AG04450 (cell line): ENCODE measurements at regions not wholly inside any gene's neighbourhood (a gene's known extent, or its start where the extent isn't known, plus 50 kb on each side); places are given as distances from the start of the nearest gene placed in this dataset.
"Not testable (repeated sequence)": the region's sequence is repeated elsewhere in the genome, so short reads cannot be mapped to it uniquely, and the experiment has no call there.

ENCODE experiments used
- CTCF ChIA-PET: fragments of 300-600, 350-600 bp; formaldehyde crosslinking; extraction: SDS; loops from one replicate; lab custom pipeline; 2022; ENCODE audit warnings: antibody characterized with exemption, inconsistent platforms; lab: Charles Lee
- POLR2A ChIA-PET: fragments of 350-600 bp; formaldehyde crosslinking; extraction: SDS; loops from one replicate; lab custom pipeline; 2021; ENCODE audit warnings: antibody characterized with exemption, inconsistent platforms; lab: Yijun Ruan, JAX
- DNase-seq: peaks from one replicate; pipeline ENCODE4 v3.0.0-alpha.2; 2011; ENCODE audit warnings: low read depth, low spot score
- H3K27ac ChIP-seq: one replicate; pipeline ENCODE4 v1.5.1; 2012; ENCODE audit warnings: low read depth, low read length, control low read depth
- H3K27me3 ChIP-seq: one replicate; pipeline ENCODE4 v1.6.0; 2012; ENCODE audit warnings: low read length; ENCODE audit not compliant: control insufficient read depth, insufficient read depth
- H3K4me3 ChIP-seq: 2 replicates; pipeline ENCODE4 v1.5.1; 2011; ENCODE audit warnings: mild to moderate bottlenecking, low read depth, low read length, control low read depth
- H3K9me3 ChIP-seq: 2 replicates; pipeline ENCODE4 v1.5.1; 2012; ENCODE audit warnings: low read length; ENCODE audit not compliant: control insufficient read depth, insufficient read depth
- TF ChIP-seq, protein P1 (sequence below): IDR thresholded peaks from 2 replicates; pipeline ENCODE4 v1.5.1; 2011; ENCODE audit warnings: low read depth, low read length, control low read depth, inconsistent platforms

DNA sequence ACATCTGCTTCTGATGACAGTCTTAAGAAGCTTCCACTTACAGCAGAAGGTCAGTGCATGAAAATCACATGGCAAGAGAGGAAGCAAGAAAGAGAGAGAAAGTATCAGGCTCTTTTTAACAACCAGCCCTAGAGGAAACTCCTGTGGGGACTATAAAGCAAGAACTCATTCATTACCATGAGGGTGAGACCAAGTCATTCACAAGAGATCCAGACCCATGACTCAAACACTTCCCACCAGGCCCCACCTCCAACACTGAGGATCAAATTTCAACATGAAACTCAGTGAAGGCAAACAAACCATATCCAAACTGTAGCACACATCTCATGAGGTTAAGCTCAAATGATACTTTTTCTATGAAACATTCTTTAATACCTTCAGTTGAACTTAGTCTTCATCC, 643.2 kb upstream of the SYNCRIP start:
- TF ChIP-seq, protein P1, sequence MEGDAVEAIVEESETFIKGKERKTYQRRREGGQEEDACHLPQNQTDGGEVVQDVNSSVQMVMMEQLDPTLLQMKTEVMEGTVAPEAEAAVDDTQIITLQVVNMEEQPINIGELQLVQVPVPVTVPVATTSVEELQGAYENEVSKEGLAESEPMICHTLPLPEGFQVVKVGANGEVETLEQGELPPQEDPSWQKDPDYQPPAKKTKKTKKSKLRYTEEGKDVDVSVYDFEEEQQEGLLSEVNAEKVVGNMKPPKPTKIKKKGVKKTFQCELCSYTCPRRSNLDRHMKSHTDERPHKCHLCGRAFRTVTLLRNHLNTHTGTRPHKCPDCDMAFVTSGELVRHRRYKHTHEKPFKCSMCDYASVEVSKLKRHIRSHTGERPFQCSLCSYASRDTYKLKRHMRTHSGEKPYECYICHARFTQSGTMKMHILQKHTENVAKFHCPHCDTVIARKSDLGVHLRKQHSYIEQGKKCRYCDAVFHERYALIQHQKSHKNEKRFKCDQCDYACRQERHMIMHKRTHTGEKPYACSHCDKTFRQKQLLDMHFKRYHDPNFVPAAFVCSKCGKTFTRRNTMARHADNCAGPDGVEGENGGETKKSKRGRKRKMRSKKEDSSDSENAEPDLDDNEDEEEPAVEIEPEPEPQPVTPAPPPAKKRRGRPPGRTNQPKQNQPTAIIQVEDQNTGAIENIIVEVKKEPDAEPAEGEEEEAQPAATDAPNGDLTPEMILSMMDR: no peak
- H3K9me3 ChIP-seq: peaks cover 21% of the 10 kb centered on the region
- H3K27me3 ChIP-seq: no peaks in the 10 kb centered on the region
- no peak overlapping the region for H3K4me3 ChIP-seq
- no peak overlapping the region for H3K27ac ChIP-seq
- DNase-seq: no peak
- CTCF ChIA-PET: no interaction called here
- POLR2A ChIA-PET: no interaction called here

DNA sequence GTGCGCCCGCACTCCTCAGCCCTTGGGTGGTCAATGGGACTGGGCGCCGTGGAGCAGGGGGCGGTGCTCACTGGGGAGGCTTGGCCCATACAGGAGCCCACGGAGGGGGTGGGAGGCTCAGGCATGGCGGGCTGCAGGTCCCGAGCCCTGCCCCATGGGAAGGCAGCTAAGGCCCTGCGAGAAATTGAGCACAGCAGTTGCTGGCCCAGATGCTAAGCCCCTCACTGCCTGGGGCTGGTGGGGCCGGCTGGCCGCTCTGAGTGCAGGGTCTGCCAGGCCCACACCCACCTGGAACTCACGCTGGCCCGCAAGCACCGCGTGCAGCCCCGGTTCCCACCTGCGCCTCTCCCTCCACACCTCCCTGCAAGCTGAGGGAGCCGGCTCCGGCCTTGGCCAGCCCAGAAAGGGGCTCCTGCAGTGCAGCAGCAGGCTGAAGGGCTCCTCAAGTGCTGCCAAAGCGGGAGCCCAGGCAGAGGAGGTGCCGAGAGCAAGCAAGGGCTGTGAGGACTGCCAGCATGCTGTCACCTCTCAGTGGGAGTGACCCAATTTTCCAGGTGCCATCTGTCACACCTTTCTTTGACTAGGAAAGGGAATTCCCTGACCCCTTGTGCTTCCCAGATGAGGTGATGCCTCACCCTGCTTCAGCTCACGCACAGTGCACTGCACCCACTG, 642.3 kb upstream of the SYNCRIP start:
- H3K9me3 ChIP-seq: peaks cover 21% of the 10 kb centered on the region
- H3K4me3 ChIP-seq, CTCF ChIA-PET, DNase-seq, POLR2A ChIA-PET, H3K27ac ChIP-seq, H3K27me3 ChIP-seq: not testable (repeated sequence)

DNA sequence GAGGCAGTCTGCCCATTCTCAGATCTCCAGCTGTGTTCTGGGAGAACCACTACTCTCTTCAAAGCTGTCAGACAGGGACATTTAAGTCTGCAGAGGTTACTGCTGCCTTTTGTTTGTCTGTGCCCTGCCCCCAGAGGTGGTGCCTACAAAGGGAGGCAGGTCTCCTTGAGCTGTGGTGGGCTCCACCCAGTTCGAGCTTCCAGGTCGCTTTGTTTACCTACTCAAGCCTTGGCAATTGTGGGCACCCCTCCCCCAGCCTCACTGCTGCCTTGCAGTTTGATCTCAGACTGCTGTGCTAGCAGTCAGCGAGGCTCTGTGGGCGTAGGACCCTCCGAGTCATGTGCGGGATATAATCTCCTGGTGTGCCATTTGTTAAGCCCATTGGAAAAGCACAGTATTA, 640.9 kb upstream of the SYNCRIP start:
- CTCF ChIA-PET, DNase-seq, POLR2A ChIA-PET, H3K4me3 ChIP-seq, H3K27me3 ChIP-seq, H3K27ac ChIP-seq: not testable (repeated sequence)
- H3K9me3 ChIP-seq: peaks cover 21% of the 10 kb centered on the region

DNA sequence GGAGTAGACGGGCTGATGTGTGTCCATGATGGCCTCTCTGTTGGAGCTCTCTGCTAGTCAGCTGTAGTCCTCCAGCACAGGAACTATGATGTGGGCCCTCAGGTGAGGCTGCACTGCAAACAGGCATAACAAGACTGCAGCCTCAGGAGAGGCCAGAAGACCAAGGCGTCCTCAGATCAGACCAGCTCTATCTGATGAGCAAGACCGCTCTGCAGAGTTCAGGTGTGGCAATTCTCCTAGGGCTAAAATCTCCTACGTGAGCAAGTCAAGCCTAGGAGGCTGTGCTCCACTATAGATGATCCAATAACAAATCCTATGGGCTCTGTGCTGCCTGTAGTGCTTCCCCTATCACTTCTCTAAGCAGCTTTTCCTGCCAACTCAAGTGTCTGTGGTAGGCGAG, 633.4 kb upstream of the SYNCRIP start:
- ChIA-PET CTCF (no interaction called here), POLR2A (no interaction called here)
- Histone ChIP-seq H3K27me3 (no peaks in the 10 kb centered on the region), H3K27ac (no peak overlapping the region), H3K9me3 (peaks cover 21% of the 10 kb centered on the region), H3K4me3 (no peak overlapping the region)
- TF ChIP-seq, protein P1: no peak
- no peak for DNase-seq

DNA sequence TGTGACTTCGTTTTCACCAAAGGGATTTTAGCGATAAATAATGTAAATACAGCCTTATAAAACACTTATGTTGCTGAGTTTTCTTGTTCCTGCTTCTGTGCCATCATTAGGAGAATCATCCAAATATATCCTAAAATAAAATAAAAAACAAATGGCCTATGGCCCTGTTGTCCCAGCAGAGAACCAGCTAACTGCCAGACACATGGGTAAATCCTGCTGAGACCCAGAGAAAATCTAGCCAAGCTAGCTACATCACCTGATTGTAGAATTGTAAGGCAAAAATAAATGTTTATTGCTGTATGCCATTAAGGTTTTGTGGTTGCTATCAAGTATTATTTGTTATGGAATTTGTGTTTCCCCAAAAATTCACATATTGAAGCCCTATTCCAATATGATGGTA, 631.2 kb upstream of the SYNCRIP start:
- no peak overlapping the region for H3K4me3 ChIP-seq
- ChIA-PET CTCF (no interaction called here), POLR2A (no interaction called here)
- H3K27me3 ChIP-seq: no peaks in the 10 kb centered on the region
- TF ChIP-seq, protein P1: no peak
- H3K27ac ChIP-seq: no peak overlapping the region
- DNase-seq: no peak
- H3K9me3 ChIP-seq: peaks cover 21% of the 10 kb centered on the region

DNA sequence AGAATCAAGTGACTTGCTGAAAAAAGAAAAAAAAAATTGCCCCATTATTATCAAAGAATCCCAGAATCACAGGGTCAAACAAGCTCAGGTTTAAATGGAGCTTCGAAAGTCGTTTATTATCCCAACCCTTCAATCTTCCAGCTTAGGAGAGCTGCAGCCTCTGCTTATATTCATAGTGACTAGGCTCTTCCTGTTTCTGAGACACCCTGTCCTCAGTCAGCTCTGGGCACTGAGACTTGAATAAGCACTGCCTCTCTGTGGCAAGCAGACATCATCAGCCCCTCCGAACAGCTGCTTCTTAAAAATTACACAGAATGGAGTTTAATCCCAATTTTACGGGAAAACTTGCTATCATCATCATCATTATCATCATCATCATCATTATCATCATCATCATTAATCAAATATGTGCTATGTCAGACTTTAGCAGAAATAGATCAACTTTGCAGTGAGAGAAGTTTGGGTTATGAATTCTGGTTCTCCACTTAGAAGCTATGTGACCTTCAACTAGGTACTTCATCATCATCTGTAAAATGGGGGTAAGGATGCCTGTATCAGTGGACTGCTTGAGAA, 614.0 kb upstream of the SYNCRIP start:
- Histone ChIP-seq H3K9me3 (peaks cover 5% of the 10 kb centered on the region), H3K27me3 (no peaks in the 10 kb centered on the region), H3K4me3 (no peak overlapping the region), H3K27ac (no peak overlapping the region)
- TF ChIP-seq, protein P1: no peak
- CTCF ChIA-PET: no interaction called here
- POLR2A ChIA-PET: no interaction called here
- DNase-seq: no peak
